ENCODE measurements at regions not wholly inside any gene's neighbourhood (a gene's known extent, or its start where the extent isn't known, plus 50 kb on each side); places are given as distances from the start of the nearest gene placed in this dataset.

GRCh38 chrX:720825-721224 is 90.2 kb downstream of the SHOX start:
- H3K27me3 ChIP-seq (ENCODE audit: control insufficient read depth in 2 of 2, insufficient read depth in 2 of 2, low read length in 2 of 2): no peaks in the 10 kb centered on the region
- H3K27ac ChIP-seq (ENCODE audit: low read depth in 2 of 2, low read length in 2 of 2): no peak overlapping the region
- H3K4me1 ChIP-seq (ENCODE audit: control insufficient read depth in 2 of 2, insufficient read depth in 2 of 2, low read length in 2 of 2): no peaks in the 10 kb centered on the region
- peaks cover 0 to 6% of the 10 kb centered on the region in 2 donors for H3K9me3 ChIP-seq (ENCODE audit: control insufficient read depth in 2 of 2, low read length in 2 of 2)
- no peak overlapping the region for H3K9ac ChIP-seq (ENCODE audit: low read depth in 1 of 2, low read length in 2 of 2)
- no peaks in the 10 kb centered on the region for H3K36me3 ChIP-seq (ENCODE audit: control insufficient read depth in 2 of 2, insufficient read depth in 2 of 2, low read length in 2 of 2)
- H3K4me3 ChIP-seq (ENCODE audit: low read length in 2 of 2): no peak overlapping the region

GRCh38 chrX:720250-720649 is 89.7 kb downstream of the SHOX start:
- Histone ChIP-seq H3K27ac (ENCODE audit: low read depth in 2 of 2, low read length in 2 of 2) (no peak overlapping the region), H3K4me3 (ENCODE audit: low read length in 2 of 2) (no peak overlapping the region), H3K9me3 (ENCODE audit: control insufficient read depth in 2 of 2, low read length in 2 of 2) (peaks cover 0 to 6% of the 10 kb centered on the region in 2 donors), H3K4me1 (ENCODE audit: control insufficient read depth in 2 of 2, insufficient read depth in 2 of 2, low read length in 2 of 2) (no peaks in the 10 kb centered on the region), H3K36me3 (ENCODE audit: control insufficient read depth in 2 of 2, insufficient read depth in 2 of 2, low read length in 2 of 2) (no peaks in the 10 kb centered on the region), H3K27me3 (ENCODE audit: control insufficient read depth in 2 of 2, insufficient read depth in 2 of 2, low read length in 2 of 2) (no peaks in the 10 kb centered on the region), H3K9ac (ENCODE audit: low read depth in 1 of 2, low read length in 2 of 2) (no peak overlapping the region)

DNA sequence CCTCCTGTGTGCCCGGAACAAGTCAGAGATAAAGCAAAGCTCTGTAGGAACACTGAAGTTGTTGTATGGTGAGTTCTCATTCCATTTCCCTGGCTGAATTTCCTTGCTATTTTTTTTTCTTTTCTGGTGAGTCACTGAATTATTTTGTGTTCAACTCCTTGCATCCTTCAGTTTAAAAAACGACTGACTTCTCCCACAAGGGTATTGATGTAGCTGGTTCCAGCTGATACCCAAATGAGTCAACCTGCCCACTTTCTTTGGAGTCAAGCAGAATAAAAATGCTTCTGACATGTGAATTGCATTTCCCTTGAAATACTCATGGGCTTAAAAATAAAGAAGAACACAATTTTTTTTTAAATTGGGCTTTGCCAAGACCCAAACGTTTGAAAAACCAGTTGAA is 85.5 kb downstream of the SHOX start:
- no peaks in the 10 kb centered on the region for H3K27me3 ChIP-seq (ENCODE audit: control insufficient read depth in 2 of 2, insufficient read depth in 2 of 2, low read length in 2 of 2)
- no peak overlapping the region for H3K9ac ChIP-seq (ENCODE audit: low read depth in 1 of 2, low read length in 2 of 2)
- no peaks in the 10 kb centered on the region for H3K4me1 ChIP-seq (ENCODE audit: control insufficient read depth in 2 of 2, insufficient read depth in 2 of 2, low read length in 2 of 2)
- peaks cover 2 to 4% of the 10 kb centered on the region in 2 donors for H3K9me3 ChIP-seq (ENCODE audit: control insufficient read depth in 2 of 2, low read length in 2 of 2)
- H3K4me3 ChIP-seq (ENCODE audit: low read length in 2 of 2): no peak overlapping the region
- no peak overlapping the region for H3K27ac ChIP-seq (ENCODE audit: low read depth in 2 of 2, low read length in 2 of 2)
- no peaks in the 10 kb centered on the region for H3K36me3 ChIP-seq (ENCODE audit: control insufficient read depth in 2 of 2, insufficient read depth in 2 of 2, low read length in 2 of 2)

DNA sequence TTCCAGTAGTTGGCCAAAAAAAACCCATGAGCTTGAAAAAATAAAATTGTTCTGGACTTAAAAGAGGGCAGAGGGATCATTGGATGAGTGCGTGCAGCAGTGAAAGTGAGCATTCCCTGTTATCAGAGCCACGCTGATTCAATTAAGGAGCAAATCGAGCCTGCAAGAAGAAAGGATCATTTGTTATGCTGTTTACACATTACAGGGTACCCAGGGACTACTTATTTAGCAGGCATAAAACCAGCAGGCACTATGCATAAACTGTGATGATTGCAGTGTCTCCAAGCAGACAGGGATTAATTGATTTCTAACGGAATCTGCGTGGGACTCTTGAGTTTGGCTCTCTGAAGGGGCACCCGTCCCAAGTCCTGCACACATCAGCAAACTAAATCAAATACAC is 83.5 kb downstream of the SHOX start:
- H3K4me1 ChIP-seq (ENCODE audit: control insufficient read depth in 2 of 2, insufficient read depth in 2 of 2, low read length in 2 of 2): no peaks in the 10 kb centered on the region
- peaks cover 2 to 4% of the 10 kb centered on the region in 2 donors for H3K9me3 ChIP-seq (ENCODE audit: control insufficient read depth in 2 of 2, low read length in 2 of 2)
- no peak overlapping the region for H3K9ac ChIP-seq (ENCODE audit: low read depth in 1 of 2, low read length in 2 of 2)
- no peak overlapping the region for H3K27ac ChIP-seq (ENCODE audit: low read depth in 2 of 2, low read length in 2 of 2)
- no peaks in the 10 kb centered on the region for H3K27me3 ChIP-seq (ENCODE audit: control insufficient read depth in 2 of 2, insufficient read depth in 2 of 2, low read length in 2 of 2)
- no peak overlapping the region for H3K4me3 ChIP-seq (ENCODE audit: low read length in 2 of 2)
- no peaks in the 10 kb centered on the region for H3K36me3 ChIP-seq (ENCODE audit: control insufficient read depth in 2 of 2, insufficient read depth in 2 of 2, low read length in 2 of 2)
